Calu3 (cell line): ENCODE measurements at regions not wholly inside any gene's neighbourhood (a gene's known extent, or its start where the extent isn't known, plus 50 kb on each side); places are given as distances from the start of the nearest gene placed in this dataset.
A peak's percentile ranks its signal among the peaks of the same experiment; 100 is the strongest.

Experiments
- BruUV-seq: library from RNA; stranded (reverse); fragments of 400-500 nt; replicated peaks from 2 replicates; lab custom pipeline; 2021; lab: Mats Ljungman, UMichigan
- CTCF ChIA-PET: fragments of 300-600 bp; sonication (Branson Sonifier 250); formaldehyde crosslinking; loops from one replicate; lab custom pipeline; 2022; ENCODE audit warnings: antibody characterized with exemption; lab: Charles Lee
- DNase-seq: peaks from one replicate; pipeline ENCODE4 v3.0.0; 2022
- H3K27ac Mint-ChIP-seq: one replicate; pipeline ENCODE4 v1.8.0; 2022; ENCODE audit warnings: mixed read lengths; ENCODE audit not compliant: unreplicated experiment
- H3K27me3 Mint-ChIP-seq: one replicate; pipeline ENCODE4 v1.8.0; 2022; ENCODE audit warnings: mixed read lengths; ENCODE audit not compliant: unreplicated experiment
- H3K36me3 Mint-ChIP-seq: one replicate; pipeline ENCODE4 v1.8.0; 2022; ENCODE audit warnings: mild to moderate bottlenecking, moderate library complexity, mixed read lengths; ENCODE audit not compliant: insufficient read depth, unreplicated experiment
- H3K4me1 Mint-ChIP-seq: one replicate; pipeline ENCODE4 v1.8.0; 2022; ENCODE audit warnings: mild to moderate bottlenecking, low read depth, mixed read lengths; ENCODE audit not compliant: unreplicated experiment
- H3K4me3 Mint-ChIP-seq: one replicate; pipeline ENCODE4 v1.8.0; 2022; ENCODE audit warnings: mild to moderate bottlenecking, low read depth, moderate library complexity, mixed read lengths; ENCODE audit not compliant: unreplicated experiment
- H3K9me3 Mint-ChIP-seq: one replicate; pipeline ENCODE4 v1.8.0; 2022; ENCODE audit warnings: low read depth, mixed read lengths; ENCODE audit not compliant: unreplicated experiment
- intact Hi-C: fragments of 100-400 bp; cut with micrococcal nuclease; formaldehyde crosslinking; loops from one replicate; pipeline ENCODE4 v1.10.0; 2022; ENCODE audit not compliant: unreplicated experiment
- TF ChIP-seq, protein P1 (sequence below): fragments of 200-600 bp; IDR thresholded peaks from one replicate; pipeline ENCODE4 v1.8.0; 2022; ENCODE audit warnings: antibody characterized with exemption; ENCODE audit not compliant: unreplicated experiment

DNA sequence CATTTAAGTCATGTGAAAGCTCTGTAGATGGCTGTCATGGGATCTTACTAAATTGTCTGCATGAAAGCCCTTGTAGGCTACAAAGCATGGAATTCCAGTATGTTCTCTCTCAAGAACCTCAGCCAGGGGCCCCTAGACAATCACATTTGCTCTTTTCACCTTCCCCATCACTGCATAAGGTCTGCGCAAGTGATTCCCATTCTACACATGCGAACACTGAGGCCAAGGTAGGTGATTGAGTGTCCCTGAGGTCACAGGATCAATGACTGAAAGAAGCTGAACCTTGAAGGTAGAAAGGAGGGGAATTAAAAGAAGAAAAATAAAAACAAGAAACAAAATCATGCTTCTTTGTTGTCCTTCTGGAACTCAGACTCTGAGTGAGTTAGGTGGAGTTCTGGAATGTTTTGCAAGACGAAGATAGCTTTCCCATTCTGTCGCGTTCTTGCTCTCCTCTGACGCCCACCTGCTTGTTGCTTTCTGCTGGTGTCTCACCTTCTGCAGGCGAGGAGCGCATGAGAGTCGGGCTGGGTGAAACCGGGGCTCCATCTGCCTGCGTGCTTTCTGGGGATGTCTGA lies 79.9 kb downstream of the SPRING1 start:
- intact Hi-C loops = no loop called here

DNA sequence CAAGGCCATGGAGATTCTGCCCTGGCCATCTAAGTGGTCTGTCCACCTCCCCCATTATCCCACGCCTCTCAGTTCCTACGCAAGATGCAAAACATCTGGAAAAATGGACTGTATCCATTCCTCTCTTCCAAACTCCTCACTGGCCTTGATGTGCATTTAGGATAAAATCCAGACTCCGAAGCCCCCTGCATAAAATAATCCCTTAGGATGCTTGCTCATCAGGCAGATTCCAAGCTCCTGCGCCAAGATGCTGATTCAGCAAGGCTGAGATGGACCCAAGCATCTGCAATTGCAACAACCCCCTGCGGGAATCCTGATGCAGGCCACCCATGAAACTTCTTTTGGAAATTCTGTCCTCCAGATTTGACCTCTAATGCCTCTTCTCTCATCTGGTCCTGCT lies 81.6 kb downstream of the SPRING1 start:
- CTCF ChIA-PET = interaction anchor here (0.6 kb wide), 1 partner anchor 297 kb away, joined by 3 read pairs; no protein-coding TSS in a partner anchor
- Mint-ChIP-seq H3K27me3 (peaks cover 98% of the 10 kb centered on the region), H3K4me1 (peaks cover 19% of the 10 kb centered on the region), H3K9me3 (no peaks in the 10 kb centered on the region), H3K27ac (no peak overlapping the region), H3K36me3 (no peaks in the 10 kb centered on the region), H3K4me3 (no peak overlapping the region)
- TF ChIP-seq, protein P1, sequence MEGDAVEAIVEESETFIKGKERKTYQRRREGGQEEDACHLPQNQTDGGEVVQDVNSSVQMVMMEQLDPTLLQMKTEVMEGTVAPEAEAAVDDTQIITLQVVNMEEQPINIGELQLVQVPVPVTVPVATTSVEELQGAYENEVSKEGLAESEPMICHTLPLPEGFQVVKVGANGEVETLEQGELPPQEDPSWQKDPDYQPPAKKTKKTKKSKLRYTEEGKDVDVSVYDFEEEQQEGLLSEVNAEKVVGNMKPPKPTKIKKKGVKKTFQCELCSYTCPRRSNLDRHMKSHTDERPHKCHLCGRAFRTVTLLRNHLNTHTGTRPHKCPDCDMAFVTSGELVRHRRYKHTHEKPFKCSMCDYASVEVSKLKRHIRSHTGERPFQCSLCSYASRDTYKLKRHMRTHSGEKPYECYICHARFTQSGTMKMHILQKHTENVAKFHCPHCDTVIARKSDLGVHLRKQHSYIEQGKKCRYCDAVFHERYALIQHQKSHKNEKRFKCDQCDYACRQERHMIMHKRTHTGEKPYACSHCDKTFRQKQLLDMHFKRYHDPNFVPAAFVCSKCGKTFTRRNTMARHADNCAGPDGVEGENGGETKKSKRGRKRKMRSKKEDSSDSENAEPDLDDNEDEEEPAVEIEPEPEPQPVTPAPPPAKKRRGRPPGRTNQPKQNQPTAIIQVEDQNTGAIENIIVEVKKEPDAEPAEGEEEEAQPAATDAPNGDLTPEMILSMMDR = no peak
- no peak for DNase-seq
- no TSS peak for BruUV-seq
- intact Hi-C loops = no loop called here

More for the DNA sequence above, 79.9 kb downstream of the SPRING1 start:
- BruUV-seq = no TSS peak
- peaks cover 98% of the 10 kb centered on the region for H3K27me3 Mint-ChIP-seq
- peak overlapping the region; percentile 40 for H3K4me3 Mint-ChIP-seq
- no peaks in the 10 kb centered on the region for H3K9me3 Mint-ChIP-seq
- no peak for DNase-seq
- TF ChIP-seq, protein P1 = no peak
- peaks cover 28% of the 10 kb centered on the region for H3K4me1 Mint-ChIP-seq
- no peaks in the 10 kb centered on the region for H3K36me3 Mint-ChIP-seq
- CTCF ChIA-PET = interaction anchor here (0.5 to 1.2 kb wide), 5 partner anchors 14 to 1414 kb away, joined by 3 read pairs; no protein-coding TSS in a partner anchor
- H3K27ac Mint-ChIP-seq = no peak overlapping the region

DNA sequence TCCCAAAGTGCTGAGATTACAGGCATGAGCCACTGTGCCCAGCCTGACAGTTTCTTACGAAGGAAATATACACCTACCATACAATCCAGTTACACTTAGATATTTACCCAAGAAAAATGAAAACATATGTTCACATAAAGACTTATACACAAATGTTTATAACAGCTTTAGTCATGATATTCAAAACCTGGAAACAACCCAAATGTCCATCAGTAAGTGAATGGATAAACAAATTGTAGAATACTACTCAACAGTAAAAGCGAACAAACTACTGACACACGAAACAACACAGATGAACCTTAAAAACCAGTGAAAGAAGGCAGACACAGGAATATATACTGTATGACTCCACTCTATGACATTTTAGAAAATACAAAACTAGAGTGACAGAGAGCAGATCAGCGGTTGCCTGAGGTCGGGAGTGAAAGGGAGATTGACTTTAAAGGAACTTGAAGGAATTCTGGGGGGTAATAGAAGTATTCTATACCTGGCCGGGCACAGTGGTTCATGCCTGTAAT lies 83.6 kb downstream of the SPRING1 start:
- CTCF ChIA-PET = no interaction called here
- intact Hi-C loops = no loop called here
- H3K9me3 Mint-ChIP-seq = no peaks in the 10 kb centered on the region
- no peaks in the 10 kb centered on the region for H3K36me3 Mint-ChIP-seq
- BruUV-seq = no TSS peak
- H3K27me3 Mint-ChIP-seq = peaks cover 96% of the 10 kb centered on the region
- H3K4me1 Mint-ChIP-seq = peaks cover 12% of the 10 kb centered on the region
- no peak overlapping the region for H3K27ac Mint-ChIP-seq
- no peak overlapping the region for H3K4me3 Mint-ChIP-seq
- no peak for DNase-seq
- TF ChIP-seq, protein P1 = no peak

DNA sequence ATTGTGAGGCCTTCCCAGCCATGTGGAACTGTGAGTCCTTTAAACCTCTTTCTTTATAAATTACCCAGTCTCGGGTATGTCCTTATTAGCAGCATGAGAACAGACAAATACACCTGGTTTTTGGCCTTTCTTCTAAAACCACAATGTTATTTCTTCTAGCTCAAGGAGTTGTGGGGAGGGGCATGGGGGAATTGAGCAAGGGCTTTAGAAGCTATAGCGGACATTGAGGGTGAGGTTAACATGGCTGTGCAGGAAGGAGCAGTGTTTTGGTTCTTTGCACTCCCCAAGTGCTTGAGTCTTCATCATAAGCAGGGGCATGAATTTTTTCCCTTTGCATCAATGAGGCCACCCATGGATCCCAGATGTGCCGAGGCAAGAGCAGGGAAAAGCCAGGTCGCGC lies 86.8 kb downstream of the SPRING1 start:
- TF ChIP-seq, protein P1 = no peak
- DNase-seq = no peak
- no peak overlapping the region for H3K4me3 Mint-ChIP-seq
- H3K27ac Mint-ChIP-seq = no peak overlapping the region
- CTCF ChIA-PET = no interaction called here
- H3K36me3 Mint-ChIP-seq = no peaks in the 10 kb centered on the region
- H3K4me1 Mint-ChIP-seq = no peaks in the 10 kb centered on the region
- intact Hi-C loops = no loop called here
- H3K27me3 Mint-ChIP-seq = peaks cover 96% of the 10 kb centered on the region
- no peaks in the 10 kb centered on the region for H3K9me3 Mint-ChIP-seq
- no TSS peak for BruUV-seq
